ENCODE measurements at regions not wholly inside any gene's neighbourhood (a gene's known extent, or its start where the extent isn't known, plus 50 kb on each side); places are given as distances from the start of the nearest gene placed in this dataset.
A peak's percentile ranks its signal among the peaks of the same experiment; 100 is the strongest.
"Not testable (repeated sequence)": the region's sequence is repeated elsewhere in the genome, so short reads cannot be mapped to it uniquely, and the experiment has no call there.

- no peak for TF ChIP-seq CTCF (IDR thresholded peaks at IDR 0.05; ENCODE audit: low read depth, low read length)
- no peak overlapping the region for H3K4me3 ChIP-seq (replicated peaks in 1 of 2; ENCODE audit: low read depth in 2 of 2, low read length in 2 of 2)
- no peak for DNase-seq (ENCODE audit: low read depth in 2 of 2)
Measured at GRCh38 chr5:112036206-112036605, 279.2 kb upstream of the NREP start.

GRCh38 chr5:112034421-112034979 lies 277.5 kb upstream of the NREP start:
- TF ChIP-seq CTCF (IDR thresholded peaks at IDR 0.05; ENCODE audit: low read depth, low read length), result no peak
- H3K4me3 ChIP-seq (replicated peaks in 1 of 2; ENCODE audit: low read depth in 2 of 2, low read length in 2 of 2), result no peak overlapping the region
- DNase-seq (ENCODE audit: low read depth in 2 of 2), result no peak

- DNase-seq (ENCODE audit: low read depth in 2 of 2); H3K4me3 ChIP-seq (replicated peaks in 1 of 2; ENCODE audit: low read depth in 2 of 2, low read length in 2 of 2): not testable (repeated sequence)
Measured at GRCh38 chr5:112026879-112027278, 269.9 kb upstream of the NREP start.

GRCh38 chr5:112025757-112026156 lies 268.8 kb upstream of the NREP start:
- no peak for DNase-seq (ENCODE audit: low read depth in 2 of 2)
- no peak overlapping the region for H3K4me3 ChIP-seq (replicated peaks in 1 of 2; ENCODE audit: low read depth in 2 of 2, low read length in 2 of 2)
- no peak for TF ChIP-seq CTCF (IDR thresholded peaks at IDR 0.05; ENCODE audit: low read depth, low read length)

- no peak overlapping the region for H3K4me3 ChIP-seq (replicated peaks in 1 of 2; ENCODE audit: low read depth in 2 of 2, low read length in 2 of 2)
- TF ChIP-seq CTCF (IDR thresholded peaks at IDR 0.05; ENCODE audit: low read depth, low read length), result no peak
- DNase-seq (ENCODE audit: low read depth in 2 of 2), result peak in 1 of 2 donors; percentile 47
Measured at GRCh38 chr5:112024769-112025168, 267.8 kb upstream of the NREP start.

- DNase-seq (ENCODE audit: low read depth in 2 of 2), result no peak
- TF ChIP-seq CTCF (IDR thresholded peaks at IDR 0.05; ENCODE audit: low read depth, low read length), result no peak
- H3K4me3 ChIP-seq (replicated peaks in 1 of 2; ENCODE audit: low read depth in 2 of 2, low read length in 2 of 2), result no peak overlapping the region
Measured at GRCh38 chr5:112024221-112024620, 267.2 kb upstream of the NREP start.

- TF ChIP-seq CTCF (IDR thresholded peaks at IDR 0.05; ENCODE audit: low read depth, low read length), result no peak
- H3K4me3 ChIP-seq (replicated peaks in 1 of 2; ENCODE audit: low read depth in 2 of 2, low read length in 2 of 2), result no peak overlapping the region
- no peak for DNase-seq (ENCODE audit: low read depth in 2 of 2)
Measured at GRCh38 chr5:112023766-112024165, 266.8 kb upstream of the NREP start.

All from cardiac fibroblast (primary cell).